ENCODE measurements at regions not wholly inside any gene's neighbourhood (a gene's known extent, or its start where the extent isn't known, plus 50 kb on each side); places are given as distances from the start of the nearest gene placed in this dataset.

DNA sequence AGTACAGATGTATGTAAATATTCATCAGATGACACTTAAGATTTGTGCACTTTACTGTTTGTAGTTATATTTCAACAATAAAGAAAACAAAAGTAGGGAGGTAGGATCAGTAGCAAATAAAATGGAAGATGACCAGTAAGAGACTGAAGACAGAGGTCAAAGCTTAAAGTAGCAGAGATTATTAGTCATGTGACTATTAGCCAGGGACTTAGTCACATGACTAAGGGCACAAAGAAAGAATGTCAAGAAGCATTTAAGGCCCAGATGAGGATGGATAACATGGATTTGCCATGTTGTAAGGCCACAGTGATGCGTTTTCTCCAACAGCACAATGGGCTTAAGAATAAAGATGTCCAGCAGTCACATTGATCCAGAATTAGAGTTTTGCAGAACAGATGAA, 479.6 kb downstream of the BCOR start:
- Histone ChIP-seq H3K4me2 (ENCODE audit: unreplicated experiment) (no peak overlapping the region), H4K20me1 (ENCODE audit: insufficient read depth) (no peaks in the 10 kb centered on the region), H2AFZ (no peak overlapping the region), H3K9me3 (ENCODE audit: low read depth) (no peaks in the 10 kb centered on the region), H3K36me3 (ENCODE audit: low read depth) (no peaks in the 10 kb centered on the region), H3K79me2 (ENCODE audit: insufficient read depth) (no peaks in the 10 kb centered on the region), H3K4me1 (ENCODE audit: insufficient read depth) (no peaks in the 10 kb centered on the region), H3K27me3 (replicated peaks; ENCODE audit: insufficient read depth) (no peaks in the 10 kb centered on the region), H3K27ac (no peak overlapping the region), H3K4me3 (no peak overlapping the region), H3K9ac (no peak overlapping the region), H3K9me2 (ENCODE audit: insufficient read depth) (no peaks in the 10 kb centered on the region), H3F3A (ENCODE audit: insufficient read depth) (no peaks in the 10 kb centered on the region)
- TF ChIP-seq EZH2phosphoT487 (IDR thresholded peaks at IDR 0.05; ENCODE audit: insufficient read depth, low read depth) (no peak), EZH2 (IDR thresholded peaks at IDR 0.05; ENCODE audit: insufficient read depth, poor library complexity, severe bottlenecking) (no peak)
- 83 to 91% methylated on average over 1 of the region's 1 CpG for WGBS, 2 experiments (ENCODE audit: low coverage in 1 of 2, low lambda C conversion rate in 2 of 2, missing lambda C conversion rate in 2 of 2)
- DNase-seq = no peak
- in situ Hi-C loops (cut with MboI) = no loop called here

DNA sequence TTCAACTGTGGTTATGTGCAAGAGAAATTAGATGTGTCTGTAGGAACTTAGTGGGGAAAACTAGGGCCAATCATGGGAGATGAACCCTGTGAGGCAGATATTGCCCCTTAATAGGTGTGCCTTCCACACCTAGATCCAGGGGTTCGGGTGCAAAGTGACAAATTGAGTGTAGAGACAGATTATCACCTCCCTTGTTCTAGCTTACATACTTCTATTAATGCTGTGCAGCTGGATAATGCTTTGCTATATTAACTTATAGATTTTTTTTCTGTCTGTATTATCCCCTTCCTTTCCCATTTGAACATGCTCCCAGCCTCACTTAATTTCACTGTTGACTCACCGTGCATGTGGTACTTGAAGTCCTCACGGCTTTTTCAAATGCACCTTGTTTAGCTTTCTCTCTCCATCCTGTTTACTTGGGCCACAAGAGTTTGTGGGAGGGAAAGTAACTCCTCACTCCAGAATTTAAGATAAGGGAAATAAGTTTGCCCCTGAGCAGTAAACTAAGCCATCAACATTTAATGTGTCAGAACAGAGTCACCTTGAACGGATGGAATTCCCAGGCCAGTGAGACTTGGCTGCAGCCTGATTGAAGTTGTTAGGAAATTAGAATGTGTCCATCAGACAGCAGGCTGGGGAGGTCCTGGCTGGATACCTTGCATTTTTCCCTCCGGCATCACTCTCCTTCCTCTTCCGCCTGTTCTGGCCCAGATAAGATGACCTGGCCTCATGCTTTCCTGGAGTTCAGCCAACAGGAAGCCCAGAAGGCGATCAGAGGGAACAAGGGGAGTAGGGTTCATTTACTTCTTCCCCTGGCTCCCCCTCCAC, 478.4 kb downstream of the BCOR start:
- no peaks in the 10 kb centered on the region for H3K79me2 ChIP-seq (ENCODE audit: insufficient read depth)
- no peak overlapping the region for H3K9ac ChIP-seq
- no peaks in the 10 kb centered on the region for H3K4me1 ChIP-seq (ENCODE audit: insufficient read depth)
- no peaks in the 10 kb centered on the region for H3K9me2 ChIP-seq (ENCODE audit: insufficient read depth)
- no peak overlapping the region for H2AFZ ChIP-seq
- H3F3A ChIP-seq (ENCODE audit: insufficient read depth) = no peaks in the 10 kb centered on the region
- in situ Hi-C loops (cut with MboI) = no loop called here
- H3K4me3 ChIP-seq = no peak overlapping the region
- no peak overlapping the region for H3K27ac ChIP-seq
- H4K20me1 ChIP-seq (ENCODE audit: insufficient read depth) = no peaks in the 10 kb centered on the region
- H3K4me2 ChIP-seq (ENCODE audit: unreplicated experiment) = no peak overlapping the region
- DNase-seq = no peak
- no peaks in the 10 kb centered on the region for H3K27me3 ChIP-seq (replicated peaks; ENCODE audit: insufficient read depth)
- no peak for TF ChIP-seq EZH2phosphoT487 (IDR thresholded peaks at IDR 0.05; ENCODE audit: insufficient read depth, low read depth)
- TF ChIP-seq EZH2 (IDR thresholded peaks at IDR 0.05; ENCODE audit: insufficient read depth, poor library complexity, severe bottlenecking) = no peak
- WGBS, 2 experiments (ENCODE audit: low coverage in 1 of 2, low lambda C conversion rate in 2 of 2, missing lambda C conversion rate in 2 of 2) = 78 to 82% methylated on average over 4 to 7 of the region's 7 CpGs
- H3K9me3 ChIP-seq (ENCODE audit: low read depth) = no peaks in the 10 kb centered on the region
- H3K36me3 ChIP-seq (ENCODE audit: low read depth) = no peaks in the 10 kb centered on the region

DNA sequence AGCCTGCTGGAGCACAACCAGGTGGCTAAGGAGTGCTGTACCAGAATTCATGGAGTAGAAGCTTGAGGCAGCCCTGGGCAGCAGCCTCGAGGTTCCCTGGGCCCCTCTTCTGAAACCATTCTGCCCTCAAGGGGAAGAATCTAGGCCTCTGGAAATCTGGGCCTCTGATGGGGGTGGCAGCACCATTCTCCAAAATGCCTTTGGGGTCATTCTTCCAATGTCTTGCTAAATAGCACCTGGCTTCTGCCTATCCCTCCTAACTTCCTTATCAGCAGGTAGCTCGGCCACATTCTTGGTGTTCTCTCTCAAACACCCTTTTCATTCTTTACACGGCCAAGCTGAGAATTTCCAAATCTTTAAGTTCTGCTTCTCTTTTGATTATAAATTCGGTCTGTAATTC, 473.6 kb downstream of the BCOR start:
- Histone ChIP-seq H3K9me2 (ENCODE audit: insufficient read depth) (no peaks in the 10 kb centered on the region), H3K4me3 (no peak overlapping the region), H3K9ac (no peak overlapping the region), H3F3A (ENCODE audit: insufficient read depth) (no peaks in the 10 kb centered on the region), H3K4me2 (ENCODE audit: unreplicated experiment) (no peak overlapping the region), H4K20me1 (ENCODE audit: insufficient read depth) (no peaks in the 10 kb centered on the region), H3K9me3 (ENCODE audit: low read depth) (no peaks in the 10 kb centered on the region), H3K27ac (no peak overlapping the region), H3K4me1 (ENCODE audit: insufficient read depth) (no peaks in the 10 kb centered on the region), H3K79me2 (ENCODE audit: insufficient read depth) (no peaks in the 10 kb centered on the region), H3K36me3 (ENCODE audit: low read depth) (no peaks in the 10 kb centered on the region), H3K27me3 (replicated peaks; ENCODE audit: insufficient read depth) (no peaks in the 10 kb centered on the region), H2AFZ (no peak overlapping the region)
- WGBS, 2 experiments (ENCODE audit: low coverage in 1 of 2, low lambda C conversion rate in 2 of 2, missing lambda C conversion rate in 2 of 2) = 44% methylated on average over 4 of the region's 4 CpGs
- in situ Hi-C loops (cut with MboI) = no loop called here
- DNase-seq = no peak
- TF ChIP-seq EZH2phosphoT487 (IDR thresholded peaks at IDR 0.05; ENCODE audit: insufficient read depth, low read depth) = no peak
- no peak for TF ChIP-seq EZH2 (IDR thresholded peaks at IDR 0.05; ENCODE audit: insufficient read depth, poor library complexity, severe bottlenecking)

DNA sequence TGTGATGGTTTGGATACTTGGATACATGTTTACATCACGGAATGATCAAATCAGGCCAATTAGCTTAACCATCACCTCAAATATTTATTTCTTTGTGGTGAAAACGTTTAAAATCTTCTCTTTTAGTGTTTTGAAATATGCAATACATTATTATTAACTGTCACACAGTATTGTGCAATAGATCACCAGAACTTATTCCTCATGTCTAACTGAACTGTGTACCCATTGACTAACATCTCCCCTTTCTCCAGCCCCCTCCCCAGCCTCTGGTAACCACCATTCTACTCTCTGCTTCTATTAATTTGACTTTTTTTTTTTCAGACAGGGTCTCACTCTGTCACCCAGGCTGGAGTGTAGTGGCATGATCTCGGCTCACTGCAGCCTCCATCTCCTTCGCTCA, 471.9 kb downstream of the BCOR start:
- 47 to 60% methylated on average over 4 of the region's 4 CpGs for WGBS, 2 experiments (ENCODE audit: low coverage in 1 of 2, low lambda C conversion rate in 2 of 2, missing lambda C conversion rate in 2 of 2)
- H2AFZ ChIP-seq = no peak overlapping the region

More for the DNA sequence above, 471.9 kb downstream of the BCOR start:
- H3K9me2 ChIP-seq (ENCODE audit: insufficient read depth) = no peaks in the 10 kb centered on the region
- H3F3A ChIP-seq (ENCODE audit: insufficient read depth) = no peaks in the 10 kb centered on the region
- no peaks in the 10 kb centered on the region for H3K9me3 ChIP-seq (ENCODE audit: low read depth)
- no peak overlapping the region for H3K9ac ChIP-seq
- H3K27me3 ChIP-seq (replicated peaks; ENCODE audit: insufficient read depth) = no peaks in the 10 kb centered on the region
- DNase-seq = no peak
- no peak overlapping the region for H3K4me3 ChIP-seq
- in situ Hi-C loops (cut with MboI) = no loop called here
- H3K27ac ChIP-seq = no peak overlapping the region
- H3K4me1 ChIP-seq (ENCODE audit: insufficient read depth) = no peaks in the 10 kb centered on the region
- H3K36me3 ChIP-seq (ENCODE audit: low read depth) = no peaks in the 10 kb centered on the region
- H3K79me2 ChIP-seq (ENCODE audit: insufficient read depth) = no peaks in the 10 kb centered on the region
- TF ChIP-seq EZH2 (IDR thresholded peaks at IDR 0.05; ENCODE audit: insufficient read depth, poor library complexity, severe bottlenecking) (no peak), EZH2phosphoT487 (IDR thresholded peaks at IDR 0.05; ENCODE audit: insufficient read depth, low read depth) (no peak)
- no peaks in the 10 kb centered on the region for H4K20me1 ChIP-seq (ENCODE audit: insufficient read depth)
- H3K4me2 ChIP-seq (ENCODE audit: unreplicated experiment) = no peak overlapping the region
